NOMO-1 (cell line): ENCODE measurements at regions not wholly inside any gene's neighbourhood (a gene's known extent, or its start where the extent isn't known, plus 50 kb on each side); places are given as distances from the start of the nearest gene placed in this dataset.

ENCODE experiments used
- DNase-seq, 2 experiments: peaks; one replicate each; lab custom pipeline; 2025; ENCODE audit not compliant: unreplicated experiment in 2 of 2; lab: John Stamatoyannopoulos, UW

- DNase-seq: no peak
Observed at GRCh38 chr13:38602266-38602665, 84.6 kb upstream of the FREM2 start.

- DNase-seq: no peak
Observed at GRCh38 chr13:38606699-38607535, 80.0 kb upstream of the FREM2 start.

GRCh38 chr13:38617936-38618335 is 68.9 kb upstream of the FREM2 start:
- no peak for DNase-seq

GRCh38 chr13:38618336-38618735 is 68.5 kb upstream of the FREM2 start:
- no peak for DNase-seq

- no peak for DNase-seq
Observed at GRCh38 chr13:38618881-38619280, 68.0 kb upstream of the FREM2 start.

GRCh38 chr13:38620876-38621275 is 66.0 kb upstream of the FREM2 start:
- DNase-seq: no peak

GRCh38 chr13:38624822-38625221 is 62.1 kb upstream of the FREM2 start:
- DNase-seq: no peak

GRCh38 chr13:38628554-38628953 is 58.3 kb upstream of the FREM2 start:
- no peak for DNase-seq

- no peak for DNase-seq
Observed at GRCh38 chr13:38630780-38631179, 56.1 kb upstream of the FREM2 start.

- DNase-seq: no peak
Observed at GRCh38 chr13:38635030-38635429, 51.8 kb upstream of the FREM2 start.

- DNase-seq: no peak
Observed at GRCh38 chr13:38636073-38636472, 50.8 kb upstream of the FREM2 start.

- no peak for DNase-seq
Observed at GRCh38 chr13:38636761-38637160, 50.1 kb upstream of the FREM2 start.
